ENCODE measurements at regions not wholly inside any gene's neighbourhood (a gene's known extent, or its start where the extent isn't known, plus 50 kb on each side); places are given as distances from the start of the nearest gene placed in this dataset.

- DNase-seq (ENCODE audit: low read depth in 2 of 2): no peak
These were observed 135.7 kb upstream of the PWP1 start for GRCh38 chr12:107549651-107550480.

GRCh38 chr12:107551434-107551833, 134.2 kb upstream of the PWP1 start:
- DNase-seq (ENCODE audit: low read depth in 2 of 2): no peak

- no peak for DNase-seq (ENCODE audit: low read depth in 2 of 2)
These were observed 133.3 kb upstream of the PWP1 start for GRCh38 chr12:107552263-107552662.

GRCh38 chr12:107553211-107553765, 132.3 kb upstream of the PWP1 start:
- no peak for DNase-seq (ENCODE audit: low read depth in 2 of 2)

- DNase-seq (ENCODE audit: low read depth in 2 of 2): no peak
These were observed 130.7 kb upstream of the PWP1 start for GRCh38 chr12:107554941-107555340.

- no peak for DNase-seq (ENCODE audit: low read depth in 2 of 2)
These were observed 128.6 kb upstream of the PWP1 start for GRCh38 chr12:107557026-107557425.

- no peak for DNase-seq (ENCODE audit: low read depth in 2 of 2)
These were observed 128.0 kb upstream of the PWP1 start for GRCh38 chr12:107557589-107558100.

GRCh38 chr12:107558141-107558815, 127.3 kb upstream of the PWP1 start:
- DNase-seq (ENCODE audit: low read depth in 2 of 2): no peak

- DNase-seq (ENCODE audit: low read depth in 2 of 2): no peak
These were observed 126.7 kb upstream of the PWP1 start for GRCh38 chr12:107558816-107559382.

- no peak for DNase-seq (ENCODE audit: low read depth in 2 of 2)
These were observed 125.3 kb upstream of the PWP1 start for GRCh38 chr12:107560165-107560898.

- no peak for DNase-seq (ENCODE audit: low read depth in 2 of 2)
These were observed 124.7 kb upstream of the PWP1 start for GRCh38 chr12:107560899-107561285.

GRCh38 chr12:107564946-107565345, 120.7 kb upstream of the PWP1 start:
- DNase-seq (ENCODE audit: low read depth in 2 of 2): no peak

- no peak for DNase-seq (ENCODE audit: low read depth in 2 of 2)
These were observed 120.0 kb upstream of the PWP1 start for GRCh38 chr12:107565551-107565950.

GRCh38 chr12:107567876-107568619, 117.6 kb upstream of the PWP1 start:
- DNase-seq (ENCODE audit: low read depth in 2 of 2): no peak

GRCh38 chr12:107568718-107569117, 116.9 kb upstream of the PWP1 start:
- no peak for DNase-seq (ENCODE audit: low read depth in 2 of 2)

GRCh38 chr12:107570721-107571120, 114.9 kb upstream of the PWP1 start:
- DNase-seq (ENCODE audit: low read depth in 2 of 2): no peak

GRCh38 chr12:107571492-107571891, 114.1 kb upstream of the PWP1 start:
- no peak for DNase-seq (ENCODE audit: low read depth in 2 of 2)

- DNase-seq (ENCODE audit: low read depth in 2 of 2): no peak
These were observed 110.9 kb upstream of the PWP1 start for GRCh38 chr12:107574691-107575090.

GRCh38 chr12:107580750-107581618, 104.6 kb upstream of the PWP1 start:
- DNase-seq (ENCODE audit: low read depth in 2 of 2): no peak

- DNase-seq (ENCODE audit: low read depth in 2 of 2): no peak
These were observed 104.0 kb upstream of the PWP1 start for GRCh38 chr12:107581619-107582015.
